ENCODE measurements at regions not wholly inside any gene's neighbourhood (a gene's known extent, or its start where the extent isn't known, plus 50 kb on each side); places are given as distances from the start of the nearest gene placed in this dataset.

DNA sequence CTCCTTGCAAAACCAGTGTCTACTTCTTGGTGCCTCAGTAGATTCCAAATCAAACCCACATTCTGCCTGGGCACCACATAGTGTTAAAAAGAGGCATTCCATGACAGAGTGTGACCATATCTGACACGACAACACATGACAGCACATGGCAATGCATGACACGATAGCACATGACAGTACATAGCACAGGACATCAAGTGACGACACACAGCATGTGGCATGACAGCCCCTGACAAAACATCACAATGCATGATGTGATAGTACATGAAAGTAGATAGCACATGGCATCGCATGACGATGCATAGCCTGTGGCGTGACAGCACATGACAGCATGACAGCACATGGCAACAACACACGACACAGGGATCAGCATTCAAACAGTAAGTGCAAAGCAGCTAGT is 845.9 kb upstream of the SALL3 start:
- no peak for ATAC-seq
- Histone ChIP-seq H3K4me1 (no peaks in the 10 kb centered on the region), H3K9me3 (no peaks in the 10 kb centered on the region), H3K27ac (no peak overlapping the region), H3K36me3 (no peaks in the 10 kb centered on the region), H3K27me3 (peaks cover 0 to 11% (median 0%) of the 10 kb centered on the region in 9 donors), H3K4me3 (no peak overlapping the region)
- intact Hi-C loops (cut with DNase I), result no loop called here
- WGBS, 4 donors, result 83 to 97% (median 88%) methylated on average over 7 of the region's 7 CpGs
- TF ChIP-seq POLR2A (IDR thresholded peaks at IDR 0.05), result no peak
- TF ChIP-seq, protein P1, sequence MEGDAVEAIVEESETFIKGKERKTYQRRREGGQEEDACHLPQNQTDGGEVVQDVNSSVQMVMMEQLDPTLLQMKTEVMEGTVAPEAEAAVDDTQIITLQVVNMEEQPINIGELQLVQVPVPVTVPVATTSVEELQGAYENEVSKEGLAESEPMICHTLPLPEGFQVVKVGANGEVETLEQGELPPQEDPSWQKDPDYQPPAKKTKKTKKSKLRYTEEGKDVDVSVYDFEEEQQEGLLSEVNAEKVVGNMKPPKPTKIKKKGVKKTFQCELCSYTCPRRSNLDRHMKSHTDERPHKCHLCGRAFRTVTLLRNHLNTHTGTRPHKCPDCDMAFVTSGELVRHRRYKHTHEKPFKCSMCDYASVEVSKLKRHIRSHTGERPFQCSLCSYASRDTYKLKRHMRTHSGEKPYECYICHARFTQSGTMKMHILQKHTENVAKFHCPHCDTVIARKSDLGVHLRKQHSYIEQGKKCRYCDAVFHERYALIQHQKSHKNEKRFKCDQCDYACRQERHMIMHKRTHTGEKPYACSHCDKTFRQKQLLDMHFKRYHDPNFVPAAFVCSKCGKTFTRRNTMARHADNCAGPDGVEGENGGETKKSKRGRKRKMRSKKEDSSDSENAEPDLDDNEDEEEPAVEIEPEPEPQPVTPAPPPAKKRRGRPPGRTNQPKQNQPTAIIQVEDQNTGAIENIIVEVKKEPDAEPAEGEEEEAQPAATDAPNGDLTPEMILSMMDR (IDR thresholded peaks at IDR 0.05), result no peak
- DNase-seq, result no peak

DNA sequence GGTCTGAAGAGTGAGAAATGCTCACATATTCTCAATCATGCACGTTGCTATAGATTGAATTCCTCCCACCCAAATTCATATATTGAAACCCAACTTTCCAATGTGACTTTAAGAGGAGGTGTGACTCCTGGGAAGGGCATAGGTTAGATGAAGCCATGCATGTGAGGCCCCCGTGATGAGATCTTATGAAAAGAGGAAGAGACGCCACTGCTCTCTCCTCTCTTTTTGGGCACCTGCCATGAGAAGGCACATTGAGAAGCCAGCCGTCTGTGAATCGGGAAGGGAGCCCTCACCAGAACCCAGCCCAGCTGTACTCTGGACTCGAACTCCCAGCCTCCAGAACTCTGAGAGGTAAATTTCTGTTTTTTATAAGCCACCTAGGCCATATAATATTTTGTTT is 842.6 kb upstream of the SALL3 start:
- peaks cover 0 to 15% (median 0%) of the 10 kb centered on the region in 9 donors for H3K27me3 ChIP-seq
- no peak overlapping the region for H3K27ac ChIP-seq
- 68 to 84% (median 75%) methylated on average over 6 of the region's 6 CpGs for WGBS, 4 donors
- TF ChIP-seq, protein P1 (IDR thresholded peaks at IDR 0.05), result no peak
- TF ChIP-seq POLR2A (IDR thresholded peaks at IDR 0.05), result no peak
- DNase-seq (no peak), ATAC-seq (no peak)
- H3K36me3 ChIP-seq, result no peaks in the 10 kb centered on the region
- H3K4me1 ChIP-seq, result no peaks in the 10 kb centered on the region
- H3K9me3 ChIP-seq, result no peaks in the 10 kb centered on the region
- no peak overlapping the region for H3K4me3 ChIP-seq
- intact Hi-C loops (cut with DNase I), result no loop called here

DNA sequence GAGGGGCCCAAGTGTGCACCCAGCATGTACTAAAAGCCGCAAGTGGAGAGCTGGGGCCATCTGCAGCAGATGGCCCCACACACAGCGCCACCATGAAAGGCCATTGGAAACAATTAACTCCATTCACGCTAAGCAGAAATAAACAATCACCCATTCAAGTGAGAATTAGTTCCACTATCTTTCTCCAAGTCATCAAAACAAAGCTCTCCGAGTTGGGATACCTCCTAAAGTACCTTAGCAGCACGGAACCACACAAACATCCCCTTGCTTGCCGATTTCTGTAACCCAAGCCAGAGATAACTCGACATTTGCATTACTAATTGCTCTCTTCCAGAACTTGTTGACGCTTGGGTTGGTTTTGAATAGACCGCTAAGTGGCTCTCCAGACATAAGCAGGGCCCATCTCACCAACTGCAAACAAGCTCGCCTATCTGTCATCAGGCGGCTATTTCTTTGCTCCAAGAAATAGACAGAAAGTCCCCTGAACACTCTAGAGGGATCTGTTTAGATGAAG is 840.6 kb upstream of the SALL3 start:
- H3K36me3 ChIP-seq, result no peaks in the 10 kb centered on the region

DNA sequence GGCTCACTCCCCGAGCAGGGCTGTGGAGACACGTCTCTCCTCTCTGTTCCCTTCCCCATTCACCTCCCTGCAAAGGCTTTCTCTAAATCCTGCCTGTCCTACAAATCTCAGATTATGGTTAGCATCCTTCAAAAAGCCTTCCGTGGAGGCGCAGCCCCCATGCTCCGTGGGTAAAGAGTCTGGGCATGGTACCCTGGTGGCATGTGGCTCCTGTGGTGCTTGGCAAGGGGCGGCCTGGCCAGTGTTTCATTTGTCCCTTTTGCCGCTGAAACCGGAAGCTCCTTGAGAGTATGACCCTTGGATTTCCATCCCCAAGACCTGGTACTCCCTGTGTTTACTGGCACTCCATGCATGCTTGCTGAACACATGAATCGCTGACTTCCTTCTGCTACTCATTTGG is 839.3 kb upstream of the SALL3 start:
- intact Hi-C loops (cut with DNase I), result no loop called here
- Histone ChIP-seq H3K9me3 (no peaks in the 10 kb centered on the region), H3K4me1 (no peaks in the 10 kb centered on the region), H3K36me3 (no peaks in the 10 kb centered on the region), H3K4me3 (no peak overlapping the region), H3K27ac (no peak overlapping the region), H3K27me3 (peaks cover 0 to 15% (median 0%) of the 10 kb centered on the region in 9 donors)
- TF ChIP-seq, protein P1 (IDR thresholded peaks at IDR 0.05), result no peak
- no peak for TF ChIP-seq POLR2A (IDR thresholded peaks at IDR 0.05)
- ATAC-seq, result no peak
- WGBS, 4 donors, result 80 to 93% (median 84%) methylated on average over 9 of the region's 9 CpGs
- DNase-seq, result no peak

More for the DNA sequence above, 840.6 kb upstream of the SALL3 start:
- H3K27me3 ChIP-seq, result peaks cover 0 to 15% (median 0%) of the 10 kb centered on the region in 9 donors
- ATAC-seq, result no peak
- WGBS, 4 donors, result 27 to 47% (median 33%) methylated on average over 11 of the region's 11 CpGs
- no peak for DNase-seq
- intact Hi-C loops (cut with DNase I), result no loop called here
- no peaks in the 10 kb centered on the region for H3K4me1 ChIP-seq
- no peak overlapping the region for H3K4me3 ChIP-seq
- no peaks in the 10 kb centered on the region for H3K9me3 ChIP-seq
- TF ChIP-seq, protein P1 (IDR thresholded peaks at IDR 0.05), result no peak
- no peak for TF ChIP-seq POLR2A (IDR thresholded peaks at IDR 0.05)
- H3K27ac ChIP-seq, result no peak overlapping the region

Data from heart left ventricle (tissue), 16 donors.